ENCODE measurements at regions not wholly inside any gene's neighbourhood (a gene's known extent, or its start where the extent isn't known, plus 50 kb on each side); places are given as distances from the start of the nearest gene placed in this dataset.

DNA sequence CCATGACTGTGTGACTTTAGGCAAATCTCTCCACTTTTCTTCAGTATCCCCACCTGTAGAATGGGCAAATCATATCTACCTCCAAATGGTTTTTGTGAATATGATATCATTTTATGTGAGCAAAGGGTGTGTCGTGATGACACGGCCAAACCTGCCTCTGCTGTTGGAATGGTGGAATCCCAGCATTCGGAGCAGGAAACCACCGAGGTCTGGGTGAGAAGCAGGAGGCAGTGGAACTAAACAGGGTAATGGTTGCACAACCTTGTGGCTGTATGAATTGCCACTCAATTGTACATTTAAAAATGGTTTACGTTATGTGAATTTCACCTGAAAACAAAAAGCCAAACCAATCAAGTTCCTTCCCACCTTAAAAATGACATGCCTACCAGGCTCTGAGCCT, 131.4 kb upstream of the ZMIZ1 start:
- no peak for DNase-seq

DNA sequence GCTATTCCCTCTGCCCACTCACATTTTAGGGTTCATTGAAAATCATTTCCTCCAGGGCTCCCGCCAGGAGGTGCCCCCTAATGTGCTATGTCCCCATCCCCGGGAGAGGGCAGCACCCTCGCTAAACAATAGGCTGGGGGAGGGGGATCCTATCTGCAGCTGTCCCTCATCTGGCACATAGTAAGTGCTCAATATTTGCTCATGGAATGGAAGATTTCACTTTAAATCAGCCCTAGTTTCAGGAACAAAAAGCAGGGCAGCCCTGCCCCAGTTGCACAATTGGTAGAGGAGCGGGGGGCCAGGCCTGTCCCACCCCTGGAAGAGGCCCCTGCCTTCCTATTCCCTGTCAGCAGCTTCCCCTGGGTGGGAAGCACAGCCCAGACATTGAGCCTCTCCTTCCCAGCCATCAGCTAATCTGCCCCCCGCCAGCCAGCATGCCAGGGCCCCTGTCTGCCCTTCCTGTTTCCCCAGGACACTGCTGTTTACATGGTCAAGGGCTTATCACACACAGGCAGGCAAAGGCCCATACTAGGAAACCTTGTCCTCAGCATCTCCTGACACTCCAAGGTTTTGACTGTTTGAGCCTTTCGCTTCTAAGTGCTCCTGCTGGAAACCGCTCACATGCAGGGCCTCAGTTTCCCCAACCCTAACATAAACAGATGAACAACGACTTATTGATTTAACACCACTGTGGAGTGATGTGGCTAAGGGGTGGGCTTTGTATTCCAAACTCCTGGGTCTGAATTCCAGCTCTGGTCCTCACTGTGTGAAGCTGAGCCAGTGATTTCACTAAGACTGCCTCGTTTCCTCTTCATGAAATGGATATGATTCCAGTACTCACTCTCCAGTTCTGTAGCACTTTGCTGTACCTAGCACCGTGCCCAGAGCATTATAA, 130.7 kb upstream of the ZMIZ1 start:
- DNase-seq = no peak

DNA sequence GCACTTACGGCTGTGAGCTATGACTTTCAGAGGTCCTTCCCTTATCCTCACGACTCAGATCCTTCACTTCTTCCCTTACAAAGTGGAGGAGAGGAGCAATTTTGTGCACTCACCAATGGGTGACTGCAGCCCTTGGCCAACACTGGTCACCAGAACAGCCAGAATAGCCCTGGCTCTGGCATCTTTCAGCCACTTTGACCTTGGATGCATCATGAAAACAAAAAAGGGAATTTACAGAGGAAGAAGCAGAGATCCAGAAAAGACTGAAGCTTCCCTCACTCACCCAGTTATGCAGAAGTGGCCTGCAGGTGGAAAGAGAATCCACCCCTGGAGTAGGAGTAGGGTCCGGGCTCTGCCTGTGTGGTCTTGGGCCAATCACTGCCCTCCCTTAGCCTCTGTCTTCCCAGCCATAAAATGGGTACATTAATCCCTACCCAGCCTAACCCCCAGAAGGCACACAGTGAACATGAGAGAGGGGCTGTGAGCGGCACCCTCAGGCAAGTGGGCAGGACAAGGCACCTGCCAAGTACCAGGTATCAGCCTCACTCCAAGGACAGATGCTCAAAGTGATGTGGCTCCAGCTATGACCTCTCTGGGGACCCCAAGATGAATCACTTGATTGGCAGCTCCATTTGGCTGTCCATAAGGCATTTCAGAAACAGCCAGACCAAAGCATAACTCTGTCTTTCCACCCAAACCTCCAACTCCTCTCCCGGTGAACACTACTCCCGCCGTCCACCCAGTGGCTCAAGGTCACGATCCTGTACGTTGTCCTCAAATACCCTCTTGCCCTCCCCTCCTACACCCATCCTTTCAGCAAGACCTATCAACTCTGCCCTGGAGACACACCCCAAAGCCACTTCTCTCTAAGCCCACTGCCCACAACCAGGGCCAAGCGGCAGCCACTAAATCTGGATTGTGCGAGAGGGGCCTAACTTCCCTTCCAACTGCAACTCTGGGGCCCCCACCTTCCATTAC, 129.8 kb upstream of the ZMIZ1 start:
- DNase-seq = no peak

GRCh38 chr10:78942091-78942501, 126.7 kb upstream of the ZMIZ1 start:
- no peak for DNase-seq

DNA sequence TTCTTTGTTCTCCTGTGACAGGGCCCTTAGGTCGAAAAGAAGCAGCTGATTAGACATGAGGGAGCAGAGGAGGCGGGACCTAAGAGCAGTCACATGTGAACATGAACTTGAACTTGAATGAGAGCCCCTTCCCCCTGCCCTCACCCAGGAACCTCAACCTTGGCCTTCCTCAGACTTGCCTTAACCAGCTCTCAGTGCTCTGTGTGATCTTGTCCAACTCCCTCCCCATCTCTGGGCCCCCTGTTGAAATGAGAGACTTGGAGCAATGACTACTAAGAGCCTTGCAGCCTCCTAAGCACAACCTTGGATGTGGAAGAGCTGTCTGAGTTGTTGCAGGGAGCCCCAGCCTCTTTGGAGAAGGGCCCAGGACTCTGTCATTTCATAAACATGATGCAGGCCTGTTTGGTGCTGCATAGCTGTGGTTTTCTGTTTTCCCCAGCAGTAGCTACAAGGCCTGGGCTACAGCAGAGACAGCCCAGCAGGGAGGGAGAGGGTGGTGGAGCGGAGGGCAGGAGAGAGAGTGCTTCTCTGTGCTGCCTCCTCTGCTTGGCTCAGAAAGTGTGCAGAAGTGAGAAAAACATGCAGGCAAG, 123.9 kb upstream of the ZMIZ1 start:
- DNase-seq = no peak

DNA sequence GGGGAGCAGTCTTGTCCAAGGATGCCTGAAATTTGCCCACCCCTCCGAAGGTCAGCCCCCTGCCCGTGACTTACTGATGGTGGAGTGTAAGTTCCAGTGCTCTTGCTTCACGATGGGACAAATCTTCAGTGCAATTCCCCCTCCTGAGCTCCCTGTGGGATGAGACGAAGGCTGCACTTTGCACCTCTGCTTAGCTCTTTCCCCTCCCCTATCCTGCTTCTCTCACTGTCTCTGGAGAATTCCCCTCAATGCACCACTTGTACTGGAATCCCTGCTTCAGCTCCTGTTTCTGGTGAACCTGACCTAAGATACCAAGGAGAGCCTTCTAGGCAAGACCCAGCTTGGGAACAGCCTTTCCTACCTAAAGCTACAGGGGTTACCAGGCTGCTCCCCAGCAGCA, 122.9 kb upstream of the ZMIZ1 start:
- DNase-seq = no peak

DNA sequence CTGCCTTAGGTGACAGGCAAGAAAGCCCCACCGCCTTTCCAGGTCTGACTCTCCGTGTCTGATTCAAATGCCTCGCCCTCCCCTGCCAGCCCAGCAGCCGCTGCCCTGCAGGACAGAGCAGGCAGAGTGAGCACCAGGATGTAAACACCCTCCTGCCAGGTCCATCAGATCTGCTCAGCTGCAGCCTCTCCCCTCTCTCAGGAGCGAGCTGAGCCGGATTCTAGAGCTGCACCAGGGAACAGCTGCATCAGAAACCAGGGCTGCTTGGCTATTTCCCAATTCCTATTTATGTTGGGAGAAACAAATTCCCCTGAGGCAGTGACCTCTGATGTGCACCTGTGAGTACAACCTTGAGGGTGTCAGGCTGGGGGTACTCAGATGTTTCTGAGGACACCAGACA, 121.5 kb upstream of the ZMIZ1 start:
- DNase-seq = no peak

DNA sequence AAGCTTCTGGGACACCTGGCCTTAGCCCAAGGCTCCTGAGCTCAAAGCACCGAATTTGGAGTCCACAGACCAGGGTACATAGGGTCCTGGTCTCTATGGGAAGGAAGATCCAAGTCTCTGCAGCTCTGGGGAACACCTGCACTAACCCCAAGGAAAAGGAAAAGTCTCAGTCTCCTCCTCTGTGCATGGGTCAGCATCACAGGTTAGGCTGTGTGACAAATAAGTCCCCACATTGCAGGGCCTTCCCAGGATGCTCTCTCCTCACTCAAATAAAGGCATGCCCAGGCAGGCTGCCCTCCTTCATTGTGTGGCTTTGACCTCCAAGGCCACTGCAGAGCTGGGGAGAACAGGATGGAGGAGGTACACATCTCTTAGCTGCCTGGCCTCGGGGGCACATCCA, 121.0 kb upstream of the ZMIZ1 start:
- no peak for DNase-seq

- DNase-seq = no peak
Measured at GRCh38 chr10:78948621-78949030, 120.1 kb upstream of the ZMIZ1 start.

GRCh38 chr10:78950656-78951587, 117.8 kb upstream of the ZMIZ1 start:
- no peak for DNase-seq

DNA sequence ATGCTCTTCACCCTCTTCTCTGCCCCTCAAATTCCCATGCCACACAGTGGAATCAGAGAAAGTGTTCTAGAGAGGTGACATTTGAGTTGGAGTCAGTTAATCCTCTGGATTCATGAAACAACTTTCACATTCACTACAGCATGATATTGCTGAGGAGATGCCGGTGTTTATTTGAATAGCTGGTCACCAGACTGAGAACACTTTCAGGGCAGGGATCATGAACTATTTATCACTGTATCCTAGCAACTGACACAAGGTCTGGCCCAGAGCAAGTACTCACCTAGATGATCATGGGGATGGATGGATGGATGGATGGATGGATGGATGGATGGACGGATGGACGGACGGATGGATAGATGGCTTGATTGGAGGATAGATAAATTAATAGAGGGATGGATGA, 116.7 kb upstream of the ZMIZ1 start:
- DNase-seq = no peak

GRCh38 chr10:78952686-78953085, 116.1 kb upstream of the ZMIZ1 start:
- no peak for DNase-seq

DNA sequence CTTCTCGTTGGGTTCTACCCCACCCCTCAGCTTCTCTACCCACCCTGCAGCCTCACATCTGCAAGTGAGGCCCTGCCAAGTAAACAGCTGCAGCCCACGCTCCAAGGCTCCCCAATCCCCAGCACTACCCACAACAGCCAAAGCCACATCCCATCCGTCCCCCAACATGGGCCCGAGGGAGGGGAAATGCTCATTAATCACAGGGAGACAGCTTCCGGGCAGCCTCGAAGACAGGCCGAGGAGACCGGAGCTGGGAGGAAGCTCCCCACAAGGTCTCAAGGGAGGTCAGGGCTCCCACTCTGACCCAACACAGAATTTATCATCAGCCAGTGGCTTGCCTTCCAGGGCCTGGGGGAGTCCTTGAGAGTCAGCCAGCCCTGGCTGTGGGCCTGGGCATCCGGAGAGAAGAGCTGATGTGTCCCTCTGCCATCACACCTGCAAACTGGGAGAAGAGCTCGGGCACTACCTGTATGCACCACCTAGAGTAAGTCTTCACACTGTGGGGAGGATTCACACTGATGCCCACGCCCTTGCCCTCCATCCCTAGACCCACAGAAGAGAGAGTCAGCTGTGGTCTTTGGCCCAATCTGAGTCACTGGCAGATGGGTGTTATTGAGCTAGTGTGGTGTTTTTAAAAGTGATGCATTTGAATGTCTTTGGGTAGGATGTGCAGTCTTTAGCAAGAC, 115.5 kb upstream of the ZMIZ1 start:
- DNase-seq = no peak

DNA sequence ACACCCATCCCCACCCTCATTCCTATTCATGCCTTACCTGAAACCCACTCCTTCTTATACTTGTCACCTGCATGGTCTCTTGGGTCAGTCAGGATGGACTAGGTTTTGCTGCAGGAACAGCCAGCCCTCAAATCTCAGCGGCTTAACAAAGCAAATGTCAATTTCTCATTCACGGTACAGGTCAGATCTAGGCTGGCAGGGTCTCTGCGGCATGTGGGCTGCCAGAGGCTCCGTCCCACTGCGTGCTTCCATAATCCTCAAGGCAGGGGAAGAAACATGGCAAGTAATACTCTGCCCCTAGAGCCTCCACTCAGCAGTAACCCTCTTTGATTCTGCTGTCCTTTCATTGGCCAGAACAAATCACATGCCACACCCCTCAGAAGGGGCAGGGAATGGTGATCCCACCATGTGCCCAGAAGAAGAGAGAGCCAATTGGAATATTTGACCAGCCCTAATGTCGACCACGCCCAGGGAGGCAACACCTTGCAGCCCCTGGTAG, 114.9 kb upstream of the ZMIZ1 start:
- no peak for DNase-seq

DNA sequence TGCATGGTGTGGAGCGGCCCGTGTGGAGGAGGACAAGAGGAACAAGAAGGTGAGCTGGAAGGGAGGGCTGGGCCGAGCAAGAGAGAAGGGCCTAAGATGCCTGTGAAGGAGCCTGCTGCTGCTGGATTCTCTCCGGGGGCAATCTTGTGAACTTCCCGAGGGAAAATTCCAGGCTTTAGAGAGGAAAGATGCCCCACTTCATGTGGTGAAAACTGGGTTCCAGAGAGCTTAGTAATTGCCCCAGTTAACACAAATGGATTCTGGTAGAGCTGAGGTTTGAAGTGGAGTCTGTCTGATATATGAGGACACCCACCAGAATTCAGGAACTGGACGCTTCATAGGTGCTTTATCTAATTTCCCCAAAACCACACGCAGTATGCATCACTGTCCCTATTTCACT, 114.1 kb upstream of the ZMIZ1 start:
- DNase-seq = no peak

DNA sequence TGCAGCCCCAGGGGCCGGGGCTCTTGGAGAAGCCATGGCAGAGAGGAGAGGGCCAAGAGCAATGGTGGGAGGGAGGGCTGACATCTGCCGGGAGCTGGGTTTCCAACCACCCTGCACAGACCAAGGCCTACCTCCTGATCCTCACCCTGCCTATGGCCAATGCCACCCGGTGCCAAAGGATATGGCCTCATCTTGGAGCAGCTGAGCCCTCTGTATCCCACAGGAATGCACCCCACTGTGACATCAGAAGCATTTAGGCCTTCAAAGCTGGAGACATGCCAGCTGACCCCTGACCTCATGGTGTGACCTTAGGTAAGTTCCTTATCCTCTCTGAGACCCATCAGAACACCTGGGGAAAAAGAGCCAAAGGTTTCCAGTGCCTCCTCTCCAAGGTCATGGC, 113.6 kb upstream of the ZMIZ1 start:
- DNase-seq = no peak

GRCh38 chr10:78956391-78956790, 112.4 kb upstream of the ZMIZ1 start:
- no peak for DNase-seq

- no peak for DNase-seq
Measured at GRCh38 chr10:78957471-78958039, 111.2 kb upstream of the ZMIZ1 start.

DNA sequence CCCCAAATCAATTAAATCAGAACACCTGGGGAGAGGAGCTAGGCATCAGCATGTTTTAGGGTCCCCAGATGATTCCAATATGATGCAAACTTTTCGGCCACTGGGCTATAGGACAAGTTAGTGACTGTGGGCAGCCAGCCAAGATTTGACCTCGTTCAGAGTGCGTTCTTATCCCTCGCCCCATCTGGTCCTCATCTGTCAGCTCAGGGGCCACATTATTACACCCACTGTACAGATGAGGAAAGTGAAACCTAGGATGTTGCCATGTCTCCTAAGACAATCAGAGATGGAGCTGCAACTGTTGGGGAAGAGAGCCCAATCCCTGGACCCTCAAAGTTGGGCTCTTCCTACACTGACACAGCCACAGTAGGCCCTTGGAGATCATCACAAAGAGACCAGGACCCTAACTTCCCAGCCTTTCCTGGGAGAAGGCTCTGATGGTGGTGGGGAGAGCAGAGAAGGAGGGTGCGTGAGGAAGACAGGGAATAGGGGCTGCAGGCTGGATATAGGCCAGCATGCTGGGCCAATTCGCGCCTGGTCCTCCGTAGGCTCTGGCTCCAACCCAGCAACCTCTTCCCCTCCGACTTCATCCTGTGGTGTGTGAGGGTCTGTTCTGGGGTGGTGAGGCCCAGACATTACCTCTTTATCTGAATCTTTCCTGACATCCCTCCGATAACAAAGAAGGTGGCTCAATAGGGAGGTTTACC, 109.4 kb upstream of the ZMIZ1 start:
- DNase-seq = no peak

DNA sequence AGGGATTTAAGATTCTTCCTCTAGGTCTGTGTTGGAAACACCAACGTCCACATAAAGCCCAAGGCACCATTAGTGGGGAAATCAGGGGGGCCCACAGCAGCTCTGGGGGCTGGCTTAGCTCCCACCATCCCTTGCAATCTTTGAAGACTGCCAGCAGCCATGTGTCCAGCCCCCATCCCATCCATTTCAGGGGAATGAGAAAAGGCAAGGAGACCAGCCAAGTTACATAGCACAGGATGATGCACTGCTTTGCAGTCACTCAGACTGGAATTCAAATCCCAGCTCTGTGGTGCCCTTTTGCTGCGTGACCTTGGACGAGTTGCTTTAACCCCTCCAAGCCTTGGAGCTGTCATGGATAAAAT, 108.9 kb upstream of the ZMIZ1 start:
- no peak for DNase-seq

Data from activated CD8-positive, alpha-beta memory T cell treated with anti-CD3 and anti-CD28 coated beads, Interleukin-2, amount 50 U/mL, for 4 hours (primary cell).